Karpas-422 (cell line): ENCODE measurements at regions not wholly inside any gene's neighbourhood (a gene's known extent, or its start where the extent isn't known, plus 50 kb on each side); places are given as distances from the start of the nearest gene placed in this dataset.
"Not testable (repeated sequence)": the region's sequence is repeated elsewhere in the genome, so short reads cannot be mapped to it uniquely, and the experiment has no call there.

Experiments
- DNase-seq: peaks from one replicate; pipeline ENCODE4 v3.0.0-alpha.2; 2015
- H2AFZ ChIP-seq: fragments of 200-600 bp; sonication (generic); 2 replicates; pipeline ENCODE4 v1.6.1; 2014; ENCODE audit warnings: antibody characterized with exemption, low read length, mixed read lengths
- H3K27ac ChIP-seq: fragments of 200-600 bp; sonication (generic); 2 replicates; pipeline ENCODE4 v1.5.1; 2014; ENCODE audit warnings: mild to moderate bottlenecking, low read length, moderate library complexity
- H3K27me3 ChIP-seq: fragments of 200-600 bp; sonication (generic); 2 replicates; pipeline ENCODE4 v1.6.1; 2014; ENCODE audit warnings: low read length, mixed read lengths
- H3K36me3 ChIP-seq: fragments of 200-600 bp; sonication (generic); 2 replicates; pipeline ENCODE4 v1.6.1; 2014; ENCODE audit warnings: low read length, mixed read lengths; ENCODE audit not compliant: insufficient read depth
- H3K4me1 ChIP-seq: fragments of 200-600 bp; sonication (generic); 2 replicates; pipeline ENCODE4 v1.6.1; 2014; ENCODE audit warnings: mild to moderate bottlenecking, low read length, mixed read lengths
- H3K4me2 ChIP-seq: fragments of 200-600 bp; sonication (generic); 2 replicates; pipeline ENCODE4 v1.6.1; 2014; ENCODE audit warnings: low read length, low read depth, mild to moderate bottlenecking; ENCODE audit not compliant: poor library complexity, severe bottlenecking
- H3K4me3 ChIP-seq: fragments of 200-600 bp; sonication (generic); 2 replicates; pipeline ENCODE4 v1.5.1; 2014; ENCODE audit warnings: mild to moderate bottlenecking, antibody characterized with exemption, low read length, mixed read lengths
- H3K79me2 ChIP-seq: fragments of 200-600 bp; sonication (generic); 2 replicates; pipeline ENCODE4 v1.6.1; 2014; ENCODE audit warnings: mild to moderate bottlenecking, low read length, mixed read lengths
- H3K9ac ChIP-seq: fragments of 200-600 bp; sonication (generic); 2 replicates; pipeline ENCODE4 v1.6.0; 2014; ENCODE audit warnings: low read length
- H3K9me2 ChIP-seq: fragments of 200-600 bp; sonication (generic), shearing (Covaris generic); replicated peaks from 2 replicates; pipeline ENCODE4 v1.6.0; 2014; ENCODE audit warnings: mild to moderate bottlenecking, low read length, moderate library complexity; ENCODE audit not compliant: insufficient read depth
- H3K9me3 ChIP-seq: fragments of 300-700, 200-600 bp; sonication (generic); 2 replicates; pipeline ENCODE4 v1.6.1; 2014; ENCODE audit warnings: low read length, mixed read lengths
- H4K20me1 ChIP-seq: fragments of 200-600 bp; sonication (generic); 2 replicates; pipeline ENCODE4 v1.6.1; 2014; ENCODE audit warnings: mild to moderate bottlenecking, antibody characterized with exemption, low read length, low read depth; ENCODE audit not compliant: insufficient read depth

- Histone ChIP-seq H3K9me3 (no peaks in the 10 kb centered on the region), H3K9ac (no peak overlapping the region), H3K27me3 (no peaks in the 10 kb centered on the region), H3K9me2 (no peaks in the 10 kb centered on the region), H3K4me1 (no peaks in the 10 kb centered on the region), H2AFZ (no peak overlapping the region), H4K20me1 (no peaks in the 10 kb centered on the region), H3K36me3 (no peaks in the 10 kb centered on the region), H3K79me2 (no peaks in the 10 kb centered on the region), H3K4me2 (no peak overlapping the region), H3K4me3 (no peak overlapping the region), H3K27ac (no peak overlapping the region)
- DNase-seq, result no peak
Measured at GRCh38 chrX:4579999-4580398, 866.5 kb upstream of the PRKX start.

GRCh38 chrX:4579480-4579879 lies 866.0 kb upstream of the PRKX start:
- Histone ChIP-seq H3K27me3 (no peaks in the 10 kb centered on the region), H3K36me3 (no peaks in the 10 kb centered on the region), H3K4me2 (no peak overlapping the region), H3K9me2 (no peaks in the 10 kb centered on the region), H2AFZ (no peak overlapping the region), H3K27ac (no peak overlapping the region), H3K79me2 (no peaks in the 10 kb centered on the region), H3K9ac (no peak overlapping the region), H3K4me1 (no peaks in the 10 kb centered on the region), H3K9me3 (no peaks in the 10 kb centered on the region), H4K20me1 (no peaks in the 10 kb centered on the region), H3K4me3 (no peak overlapping the region)
- no peak for DNase-seq

DNA sequence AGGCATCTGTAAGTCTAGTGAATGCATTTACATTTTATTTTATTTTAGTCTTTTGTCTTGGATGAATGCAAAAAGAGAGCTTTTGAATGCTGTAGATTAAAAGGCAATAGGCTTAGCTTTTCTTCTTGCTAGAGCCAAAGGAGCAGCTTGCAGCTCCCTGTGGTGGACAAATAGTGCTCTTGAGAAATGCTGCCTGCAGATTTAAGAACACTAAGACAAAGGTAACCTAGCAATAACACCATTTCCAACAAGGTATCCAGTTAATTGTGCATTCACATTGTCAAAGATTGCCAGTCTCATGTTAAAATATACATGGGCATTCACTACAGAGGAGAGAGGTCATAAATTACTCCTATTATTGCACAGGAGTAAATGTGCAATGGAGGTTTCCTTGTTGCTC lies 859.2 kb upstream of the PRKX start:
- H3K4me2 ChIP-seq, result no peak overlapping the region

GRCh38 chrX:4570151-4570550 lies 856.7 kb upstream of the PRKX start:
- no peak overlapping the region for H2AFZ ChIP-seq
- no peak overlapping the region for H3K4me3 ChIP-seq
- no peaks in the 10 kb centered on the region for H4K20me1 ChIP-seq
- no peak overlapping the region for H3K9ac ChIP-seq
- no peak overlapping the region for H3K27ac ChIP-seq
- H3K27me3 ChIP-seq, result no peaks in the 10 kb centered on the region; the same call in 1 of the 2 replicates
- H3K9me3 ChIP-seq, result no peaks in the 10 kb centered on the region
- no peaks in the 10 kb centered on the region for H3K9me2 ChIP-seq
- peaks cover 5% of the 10 kb centered on the region for H3K4me1 ChIP-seq
- H3K36me3 ChIP-seq, result no peaks in the 10 kb centered on the region
- H3K4me2 ChIP-seq, result no peak overlapping the region
- no peaks in the 10 kb centered on the region for H3K79me2 ChIP-seq
- DNase-seq, result no peak

More for the DNA sequence above, 859.2 kb upstream of the PRKX start:
- H3K9ac ChIP-seq, result no peak overlapping the region
- no peaks in the 10 kb centered on the region for H3K36me3 ChIP-seq
- H3K9me2 ChIP-seq, result no peaks in the 10 kb centered on the region
- no peak for DNase-seq
- H3K9me3 ChIP-seq, result no peaks in the 10 kb centered on the region
- no peak overlapping the region for H3K4me3 ChIP-seq
- no peak overlapping the region for H3K27ac ChIP-seq
- no peaks in the 10 kb centered on the region for H3K79me2 ChIP-seq
- H3K27me3 ChIP-seq, result no peaks in the 10 kb centered on the region; the same call in 1 of the 2 replicates
- H3K4me1 ChIP-seq, result peaks cover 5% of the 10 kb centered on the region
- H2AFZ ChIP-seq, result no peak overlapping the region
- no peaks in the 10 kb centered on the region for H4K20me1 ChIP-seq

- no peak overlapping the region for H3K27ac ChIP-seq
- no peak overlapping the region for H3K9ac ChIP-seq
- H2AFZ ChIP-seq, result no peak overlapping the region
- H4K20me1 ChIP-seq, result no peaks in the 10 kb centered on the region
- no peaks in the 10 kb centered on the region for H3K9me2 ChIP-seq
- H3K4me3 ChIP-seq, result no peak overlapping the region
- no peaks in the 10 kb centered on the region for H3K4me1 ChIP-seq
- no peaks in the 10 kb centered on the region for H3K79me2 ChIP-seq
- H3K4me2 ChIP-seq, result no peak overlapping the region
- no peaks in the 10 kb centered on the region for H3K27me3 ChIP-seq
- DNase-seq, result no peak
- H3K36me3 ChIP-seq, result no peaks in the 10 kb centered on the region
- no peaks in the 10 kb centered on the region for H3K9me3 ChIP-seq
Measured at GRCh38 chrX:4560192-4560591, 846.7 kb upstream of the PRKX start.

DNA sequence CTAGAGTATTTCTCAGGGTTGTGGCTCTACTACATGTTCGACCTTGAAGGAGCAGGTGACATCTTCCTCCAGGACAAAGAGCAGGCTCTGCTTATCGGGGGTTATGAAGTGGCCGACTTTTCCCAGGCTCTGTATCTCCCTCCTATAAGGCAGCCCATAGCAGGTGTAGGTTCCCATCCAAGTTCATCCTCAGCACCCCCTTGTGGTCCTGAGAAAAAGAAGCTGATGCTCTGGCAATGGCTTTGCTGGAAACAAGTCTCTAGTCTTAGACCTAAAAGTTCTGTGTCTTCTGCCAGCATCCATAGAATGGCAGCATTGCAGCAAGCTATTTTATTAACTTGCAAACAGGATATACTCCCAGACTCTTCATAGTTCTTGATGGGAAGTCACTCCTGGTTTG lies 836.6 kb upstream of the PRKX start:
- H3K9me2 ChIP-seq, result no peaks in the 10 kb centered on the region
- no peak overlapping the region for H3K9ac ChIP-seq
- no peaks in the 10 kb centered on the region for H3K79me2 ChIP-seq
- H3K4me2 ChIP-seq, result no peak overlapping the region
- H3K4me3 ChIP-seq, result no peak overlapping the region
- H3K36me3 ChIP-seq, result no peaks in the 10 kb centered on the region
- no peaks in the 10 kb centered on the region for H4K20me1 ChIP-seq
- peak; percentile 59 for DNase-seq
- no peaks in the 10 kb centered on the region for H3K27me3 ChIP-seq
- H2AFZ ChIP-seq, result no peak overlapping the region
- no peaks in the 10 kb centered on the region for H3K4me1 ChIP-seq
- no peak overlapping the region for H3K27ac ChIP-seq
- no peaks in the 10 kb centered on the region for H3K9me3 ChIP-seq

DNA sequence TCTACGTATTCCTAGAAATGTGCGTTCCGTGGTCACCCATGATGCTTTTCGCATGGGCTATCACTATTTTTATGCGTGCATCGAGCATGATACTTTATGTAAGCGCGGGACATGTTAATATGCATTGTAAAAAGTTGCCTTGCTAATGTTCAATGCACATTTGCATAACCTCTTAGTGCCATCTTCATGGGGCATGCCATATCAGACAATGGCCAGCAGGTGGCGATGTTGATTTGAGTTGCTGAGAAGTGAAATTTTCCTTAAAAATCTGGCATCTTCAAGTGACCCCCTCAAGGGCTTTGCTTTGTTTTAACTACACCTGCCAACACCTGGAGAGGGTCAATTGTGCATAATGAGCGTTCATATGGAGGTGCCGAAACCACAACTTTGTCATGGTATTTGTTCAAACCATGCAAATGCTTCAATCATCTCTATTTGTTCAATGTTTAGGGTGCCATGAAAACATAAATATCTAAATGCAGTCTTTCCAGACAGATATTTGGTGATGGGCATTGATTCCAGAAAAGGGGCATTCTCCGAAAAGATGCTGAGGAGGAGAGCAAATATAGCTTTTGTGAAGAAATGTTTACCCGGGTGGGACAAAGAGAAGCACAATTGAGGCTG lies 833.9 kb upstream of the PRKX start:
- no peaks in the 10 kb centered on the region for H3K4me1 ChIP-seq
- no peaks in the 10 kb centered on the region for H3K9me2 ChIP-seq
- no peaks in the 10 kb centered on the region for H4K20me1 ChIP-seq
- H3K9ac ChIP-seq, result no peak overlapping the region
- H3K36me3 ChIP-seq, result no peaks in the 10 kb centered on the region
- H2AFZ ChIP-seq, result no peak overlapping the region
- no peaks in the 10 kb centered on the region for H3K27me3 ChIP-seq
- no peaks in the 10 kb centered on the region for H3K9me3 ChIP-seq
- no peak overlapping the region for H3K4me3 ChIP-seq
- H3K27ac ChIP-seq, result no peak overlapping the region
- DNase-seq, result peak; percentile 86
- H3K79me2 ChIP-seq, result no peaks in the 10 kb centered on the region
- H3K4me2 ChIP-seq, result no peak overlapping the region

DNA sequence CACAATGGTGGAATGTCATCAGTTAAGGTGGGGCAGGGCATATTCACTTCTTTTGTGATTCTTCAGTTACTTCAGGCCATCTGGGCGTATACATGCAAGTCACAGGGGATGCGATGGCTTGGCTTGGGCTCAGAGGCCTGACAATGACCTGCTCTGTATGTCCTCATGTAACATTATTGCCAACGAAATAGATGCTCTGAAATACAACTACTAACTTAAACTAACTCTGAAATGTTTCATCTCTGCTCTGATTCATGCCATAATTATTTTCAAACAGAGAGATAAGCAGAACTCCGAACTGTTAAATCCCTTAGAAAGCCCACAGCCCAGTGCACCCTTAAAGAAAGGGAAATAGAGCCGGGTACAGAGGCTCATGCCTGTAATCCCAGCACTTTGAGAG lies 832.7 kb upstream of the PRKX start:
- H3K4me1 ChIP-seq, H3K27me3 ChIP-seq, H3K79me2 ChIP-seq, H3K4me3 ChIP-seq, H2AFZ ChIP-seq, H3K9ac ChIP-seq, DNase-seq, H3K36me3 ChIP-seq, H4K20me1 ChIP-seq, H3K9me2 ChIP-seq, H3K27ac ChIP-seq, H3K4me2 ChIP-seq, H3K9me3 ChIP-seq: not testable (repeated sequence)

- Histone ChIP-seq H3K9ac (no peak overlapping the region), H3K4me1 (no peaks in the 10 kb centered on the region), H3K9me2 (no peaks in the 10 kb centered on the region), H3K4me3 (no peak overlapping the region), H3K4me2 (no peak overlapping the region), H3K9me3 (no peaks in the 10 kb centered on the region), H2AFZ (no peak overlapping the region), H3K27ac (no peak overlapping the region), H3K36me3 (no peaks in the 10 kb centered on the region), H4K20me1 (no peaks in the 10 kb centered on the region), H3K27me3 (no peaks in the 10 kb centered on the region), H3K79me2 (no peaks in the 10 kb centered on the region)
- no peak for DNase-seq
Measured at GRCh38 chrX:4528247-4528646, 814.8 kb upstream of the PRKX start.
